Effector memory CD4-positive, alpha-beta T cell (primary cell): ENCODE measurements at regions not wholly inside any gene's neighbourhood (a gene's known extent, or its start where the extent isn't known, plus 50 kb on each side); places are given as distances from the start of the nearest gene placed in this dataset.
"Not testable (repeated sequence)": the region's sequence is repeated elsewhere in the genome, so short reads cannot be mapped to it uniquely, and the experiment has no call there.

Experiments
- DNase-seq, 3 donors: peaks; one replicate each; pipeline ENCODE4 v3.0.0-alpha.2; 2020
- H3K27ac ChIP-seq: 2 replicates; pipeline ENCODE4 v1.7.0; 2013; ENCODE audit warnings: mild to moderate bottlenecking, low read length, moderate library complexity; ENCODE audit not compliant: insufficient read depth, poor library complexity, severe bottlenecking
- H3K27me3 ChIP-seq: replicated peaks from 2 replicates; pipeline ENCODE4 v1.7.0; 2013; ENCODE audit warnings: mild to moderate bottlenecking, low read length; ENCODE audit not compliant: insufficient read depth, control insufficient read depth, poor library complexity, severe bottlenecking
- H3K36me3 ChIP-seq: 2 replicates; pipeline ENCODE4 v1.7.0; 2013; ENCODE audit warnings: mild to moderate bottlenecking, low read length, moderate library complexity; ENCODE audit not compliant: control insufficient read depth, insufficient read depth
- H3K4me1 ChIP-seq: 2 replicates; pipeline ENCODE4 v1.7.0; 2013; ENCODE audit warnings: low read length, mild to moderate bottlenecking; ENCODE audit not compliant: control insufficient read depth, insufficient read depth, poor library complexity, severe bottlenecking
- H3K4me3 ChIP-seq: 2 replicates; pipeline ENCODE4 v1.7.0; 2013; ENCODE audit warnings: low read length, low read depth, mild to moderate bottlenecking; ENCODE audit not compliant: insufficient read depth, poor library complexity, severe bottlenecking
- H3K9me3 ChIP-seq: 2 replicates; pipeline ENCODE4 v1.7.0; 2013; ENCODE audit warnings: mild to moderate bottlenecking, low read length, moderate library complexity; ENCODE audit not compliant: control insufficient read depth

GRCh38 chr5:159489779-159490178, 159.5 kb upstream of the IL12B start:
- DNase-seq = no peak
- no peak overlapping the region for H3K4me3 ChIP-seq
- no peak overlapping the region for H3K27ac ChIP-seq
- H3K27me3 ChIP-seq = no peaks in the 10 kb centered on the region
- no peaks in the 10 kb centered on the region for H3K9me3 ChIP-seq
- no peaks in the 10 kb centered on the region for H3K4me1 ChIP-seq
- H3K36me3 ChIP-seq = no peaks in the 10 kb centered on the region

- Histone ChIP-seq H3K36me3 (no peaks in the 10 kb centered on the region), H3K27ac (no peak overlapping the region), H3K4me1 (no peaks in the 10 kb centered on the region), H3K4me3 (no peak overlapping the region), H3K9me3 (no peaks in the 10 kb centered on the region), H3K27me3 (no peaks in the 10 kb centered on the region)
- no peak for DNase-seq
Observed at GRCh38 chr5:159490507-159490906, 160.2 kb upstream of the IL12B start.

- H3K9me3 ChIP-seq = no peaks in the 10 kb centered on the region
- no peak overlapping the region for H3K4me3 ChIP-seq
- no peaks in the 10 kb centered on the region for H3K36me3 ChIP-seq
- no peaks in the 10 kb centered on the region for H3K4me1 ChIP-seq
- no peak for DNase-seq
- H3K27me3 ChIP-seq = no peaks in the 10 kb centered on the region
- H3K27ac ChIP-seq = no peak overlapping the region
Observed at GRCh38 chr5:159493696-159494095, 163.4 kb upstream of the IL12B start.

- Histone ChIP-seq H3K27ac (no peak overlapping the region), H3K27me3 (no peaks in the 10 kb centered on the region), H3K4me3 (no peak overlapping the region), H3K4me1 (no peaks in the 10 kb centered on the region), H3K9me3 (no peaks in the 10 kb centered on the region), H3K36me3 (no peaks in the 10 kb centered on the region)
- no peak for DNase-seq
Observed at GRCh38 chr5:159496773-159497172, 166.5 kb upstream of the IL12B start.

GRCh38 chr5:159497221-159497620, 166.9 kb upstream of the IL12B start:
- Histone ChIP-seq H3K4me1 (no peaks in the 10 kb centered on the region), H3K27me3 (no peaks in the 10 kb centered on the region), H3K9me3 (no peaks in the 10 kb centered on the region), H3K4me3 (no peak overlapping the region), H3K36me3 (no peaks in the 10 kb centered on the region), H3K27ac (no peak overlapping the region)
- DNase-seq = no peak

- DNase-seq = no peak
- no peaks in the 10 kb centered on the region for H3K27me3 ChIP-seq
- no peaks in the 10 kb centered on the region for H3K4me1 ChIP-seq
- H3K36me3 ChIP-seq = no peaks in the 10 kb centered on the region
- no peaks in the 10 kb centered on the region for H3K9me3 ChIP-seq
- no peak overlapping the region for H3K4me3 ChIP-seq
- H3K27ac ChIP-seq = no peak overlapping the region
Observed at GRCh38 chr5:159498630-159499029, 168.3 kb upstream of the IL12B start.

GRCh38 chr5:159502116-159502515, 171.8 kb upstream of the IL12B start:
- H3K9me3 ChIP-seq, H3K4me3 ChIP-seq, H3K4me1 ChIP-seq, H3K27me3 ChIP-seq, DNase-seq, H3K27ac ChIP-seq, H3K36me3 ChIP-seq: not testable (repeated sequence)

GRCh38 chr5:159503236-159503635, 172.9 kb upstream of the IL12B start:
- Histone ChIP-seq H3K27ac (no peak overlapping the region), H3K27me3 (no peaks in the 10 kb centered on the region), H3K36me3 (no peaks in the 10 kb centered on the region), H3K9me3 (no peaks in the 10 kb centered on the region), H3K4me1 (no peaks in the 10 kb centered on the region), H3K4me3 (no peak overlapping the region)
- DNase-seq = no peak

GRCh38 chr5:159504106-159504856, 174.0 kb upstream of the IL12B start:
- no peaks in the 10 kb centered on the region for H3K9me3 ChIP-seq
- H3K36me3 ChIP-seq = no peaks in the 10 kb centered on the region
- H3K4me3 ChIP-seq = no peak overlapping the region
- no peaks in the 10 kb centered on the region for H3K27me3 ChIP-seq
- no peak overlapping the region for H3K27ac ChIP-seq
- H3K4me1 ChIP-seq = no peaks in the 10 kb centered on the region
- DNase-seq = no peak

- no peak for DNase-seq
- Histone ChIP-seq H3K4me3 (no peak overlapping the region), H3K36me3 (no peaks in the 10 kb centered on the region), H3K27me3 (no peaks in the 10 kb centered on the region), H3K27ac (no peak overlapping the region), H3K9me3 (no peaks in the 10 kb centered on the region), H3K4me1 (no peaks in the 10 kb centered on the region)
Observed at GRCh38 chr5:159504857-159505304, 174.6 kb upstream of the IL12B start.
